ENCODE measurements at regions not wholly inside any gene's neighbourhood (a gene's known extent, or its start where the extent isn't known, plus 50 kb on each side); places are given as distances from the start of the nearest gene placed in this dataset.

- Histone ChIP-seq H3K9me3 (ENCODE audit: control insufficient read depth, low read depth, low read length) (no peaks in the 10 kb centered on the region), H3K23ac (ENCODE audit: insufficient read length, low read depth, low read length) (no peak overlapping the region), H2AFZ (ENCODE audit: low read length) (no peak overlapping the region), H2BK20ac (ENCODE audit: low read depth, low read length, poor library complexity, severe bottlenecking) (no peak overlapping the region), H3K27ac (ENCODE audit: insufficient read length, low read depth, low read length) (no peak overlapping the region), H3K14ac (ENCODE audit: insufficient read depth, low read length) (no peak overlapping the region), H3K27me3 (ENCODE audit: insufficient read depth, low read length) (no peaks in the 10 kb centered on the region), H3K9ac (ENCODE audit: extremely low read depth, insufficient read length, low read length) (no peak overlapping the region), H2BK15ac (ENCODE audit: low read depth, low read length) (no peak overlapping the region), H2BK12ac (ENCODE audit: insufficient read length, low read depth, low read length) (no peak overlapping the region), H3K4ac (ENCODE audit: low read depth, low read length) (no peak overlapping the region), H3K18ac (ENCODE audit: insufficient read length, low read depth, low read length) (no peak overlapping the region), H4K20me1 (ENCODE audit: control insufficient read depth, insufficient read depth, insufficient read length) (no peaks in the 10 kb centered on the region), H2BK120ac (ENCODE audit: low read depth, low read length, poor library complexity, severe bottlenecking) (no peak overlapping the region), H3T11ph (ENCODE audit: low read length) (no peak overlapping the region), H2AK5ac (ENCODE audit: insufficient read length, low read length) (no peak overlapping the region), H4K5ac (ENCODE audit: insufficient read length, low read depth, low read length) (no peak overlapping the region), H4K91ac (ENCODE audit: insufficient read length, low read depth, low read length) (no peak overlapping the region), H4K8ac (replicated peaks; ENCODE audit: insufficient read length, low read depth, low read length) (no peak overlapping the region), H3K4me2 (ENCODE audit: insufficient read depth, insufficient read length, low read length) (no peak overlapping the region), H2BK5ac (ENCODE audit: insufficient read length, low read length) (no peak overlapping the region), H3K4me1 (ENCODE audit: insufficient read depth, low read length) (no peaks in the 10 kb centered on the region), H3K23me2 (ENCODE audit: insufficient read length, low read depth, low read length, poor library complexity, severe bottlenecking) (no peaks in the 10 kb centered on the region), H3K79me2 (ENCODE audit: insufficient read depth, low read length) (no peaks in the 10 kb centered on the region), H3K79me1 (ENCODE audit: insufficient read depth, low read depth, low read length, poor library complexity, severe bottlenecking) (no peaks in the 10 kb centered on the region), H3K56ac (ENCODE audit: insufficient read length, low read depth, low read length) (no peak overlapping the region)
- Mint-ChIP-seq H3K27me3 (ENCODE audit: low read depth) (no peaks in the 10 kb centered on the region), H3K27ac (no peak overlapping the region), H3K36me3 (ENCODE audit: insufficient read depth in 1 of 3, low read depth in 3 of 3) (peaks cover 0 to 10% (median 7%) of the 10 kb centered on the region in 3 experiments; a peak in 5 of 7 replicates), H3K4me3 (no peak overlapping the region), H3K9me3 (peaks cover 0 to 8% of the 10 kb centered on the region in 2 experiments; a peak in 2 of 5 replicates), H3K4me1 (peaks cover 0 to 5% of the 10 kb centered on the region in 2 experiments; a peak in 2 of 4 replicates)
- no CpG with 5 or more reads among the region's 1 CpG for WGBS (ENCODE audit: extremely low coverage, insufficient read length, low lambda C conversion rate)
- DNase-seq, result no peak
- TF ChIP-seq CTCF (conservative IDR thresholded peaks at IDR 0.05), result no peak
Measured at GRCh38 chr3:146313746-146314111, 62.8 kb upstream of the PLSCR4 start.

All from H9 (cell line).